ENCODE measurements at regions not wholly inside any gene's neighbourhood (a gene's known extent, or its start where the extent isn't known, plus 50 kb on each side); places are given as distances from the start of the nearest gene placed in this dataset.

- H3K9me3 Mint-ChIP-seq = peaks cover 0 to 8% (median 0%) of the 10 kb centered on the region in 7 donors
- H3K27me3 ChIP-seq (ENCODE audit: control insufficient read depth in 2 of 2, insufficient read depth in 2 of 2, low read length in 2 of 2) = no peaks in the 10 kb centered on the region
- H3K27ac ChIP-seq (ENCODE audit: low read depth in 1 of 2, low read length in 2 of 2) = no peak overlapping the region
- intact Hi-C loops (cut with micrococcal nuclease) = no loop called here
- peaks cover 0 to 1% (median 0%) of the 10 kb centered on the region in 3 donors for H3K27me3 Mint-ChIP-seq (ENCODE audit: low read depth in 3 of 3)
- H3K9me3 ChIP-seq (replicated peaks in 1 of 2; ENCODE audit: control insufficient read depth in 1 of 2, insufficient read depth in 1 of 2, low read length in 2 of 2) = peaks cover 0 to 3% of the 10 kb centered on the region in 2 donors
- H3K4me2 ChIP-seq (replicated peaks; ENCODE audit: extremely low read depth, low read length, poor library complexity, severe bottlenecking) = no peak overlapping the region
- H3K36me3 Mint-ChIP-seq = no peaks in the 10 kb centered on the region
- no peaks in the 10 kb centered on the region for H3K36me3 ChIP-seq (replicated peaks in 1 of 2; ENCODE audit: control insufficient read depth in 1 of 2, insufficient read depth in 2 of 2, low read length in 2 of 2)
- DNase-seq = no peak
- H3K4me1 Mint-ChIP-seq = no peaks in the 10 kb centered on the region
- H4K20me1 ChIP-seq (ENCODE audit: insufficient read depth, low read length) = no peaks in the 10 kb centered on the region
- no peaks in the 10 kb centered on the region for H3K4me1 ChIP-seq (ENCODE audit: control insufficient read depth in 1 of 2, insufficient read depth in 2 of 2, low read length in 2 of 2)
- H3K9ac ChIP-seq (ENCODE audit: insufficient read depth, low read length, poor library complexity, severe bottlenecking) = no peak overlapping the region
- no peak for TF ChIP-seq CTCF (IDR thresholded peaks at IDR 0.05)
- no peak overlapping the region for H3K4me3 Mint-ChIP-seq
- H2AFZ ChIP-seq (ENCODE audit: insufficient read depth, low read depth, low read length, poor library complexity, severe bottlenecking) = no peak overlapping the region
- H3K27ac Mint-ChIP-seq = no peak overlapping the region
- 87% methylated on average over 2 of the region's 5 CpGs for WGBS (ENCODE audit: insufficient coverage)
- H3K79me2 ChIP-seq (ENCODE audit: insufficient read depth, low read length) = no peaks in the 10 kb centered on the region
- H3K4me3 ChIP-seq (replicated peaks in 1 of 3; ENCODE audit: low read depth in 2 of 3, low read length in 3 of 3) = no peak overlapping the region
Measured at GRCh38 chr10:35949811-35950211, 307.7 kb upstream of the FZD8 start.

GRCh38 chr10:35946556-35946955 lies 304.5 kb upstream of the FZD8 start:
- H3K9me3 ChIP-seq (replicated peaks in 1 of 2; ENCODE audit: control insufficient read depth in 1 of 2, insufficient read depth in 1 of 2, low read length in 2 of 2) = no peaks in the 10 kb centered on the region
- no peak overlapping the region for H3K9ac ChIP-seq (ENCODE audit: insufficient read depth, low read length, poor library complexity, severe bottlenecking)
- Mint-ChIP-seq H3K27me3 (ENCODE audit: low read depth in 3 of 3) (peaks cover 0 to 3% (median 1%) of the 10 kb centered on the region in 3 donors), H3K27ac (no peak overlapping the region), H3K36me3 (no peaks in the 10 kb centered on the region), H3K9me3 (peaks cover 0 to 6% (median 2%) of the 10 kb centered on the region in 7 donors), H3K4me3 (no peak overlapping the region), H3K4me1 (no peaks in the 10 kb centered on the region)
- no peaks in the 10 kb centered on the region for H3K4me1 ChIP-seq (ENCODE audit: control insufficient read depth in 1 of 2, insufficient read depth in 2 of 2, low read length in 2 of 2)
- intact Hi-C loops (cut with micrococcal nuclease) = no loop called here
- 92% methylated on average over 2 of the region's 3 CpGs for WGBS (ENCODE audit: insufficient coverage)
- no peak overlapping the region for H3K27ac ChIP-seq (ENCODE audit: low read depth in 1 of 2, low read length in 2 of 2)
- no peak for TF ChIP-seq CTCF (IDR thresholded peaks at IDR 0.05)
- H3K4me3 ChIP-seq (replicated peaks in 1 of 3; ENCODE audit: low read depth in 2 of 3, low read length in 3 of 3) = no peak overlapping the region
- no peaks in the 10 kb centered on the region for H4K20me1 ChIP-seq (ENCODE audit: insufficient read depth, low read length)
- no peak overlapping the region for H3K4me2 ChIP-seq (replicated peaks; ENCODE audit: extremely low read depth, low read length, poor library complexity, severe bottlenecking)
- DNase-seq = no peak
- H3K27me3 ChIP-seq (ENCODE audit: control insufficient read depth in 2 of 2, insufficient read depth in 2 of 2, low read length in 2 of 2) = no peaks in the 10 kb centered on the region
- no peaks in the 10 kb centered on the region for H3K36me3 ChIP-seq (replicated peaks in 1 of 2; ENCODE audit: control insufficient read depth in 1 of 2, insufficient read depth in 2 of 2, low read length in 2 of 2)
- no peaks in the 10 kb centered on the region for H3K79me2 ChIP-seq (ENCODE audit: insufficient read depth, low read length)
- H2AFZ ChIP-seq (ENCODE audit: insufficient read depth, low read depth, low read length, poor library complexity, severe bottlenecking) = no peak overlapping the region
